HG03045 (cell line): ENCODE measurements at regions not wholly inside any gene's neighbourhood (a gene's known extent, or its start where the extent isn't known, plus 50 kb on each side); places are given as distances from the start of the nearest gene placed in this dataset.

Source experiments
- ATAC-seq: cut with Tn5 transposase; IDR thresholded peaks from one replicate; pipeline ENCODE4 v1.9.1; 2021; ENCODE audit warnings: mild to moderate bottlenecking, moderate library complexity; ENCODE audit not compliant: unreplicated experiment

- no peak for ATAC-seq
These were observed 53.4 kb upstream of the PRKACB start for GRCh38 chr1:84090447-84091245.

GRCh38 chr1:84089867-84090266 is 54.2 kb upstream of the PRKACB start:
- ATAC-seq: no peak

DNA sequence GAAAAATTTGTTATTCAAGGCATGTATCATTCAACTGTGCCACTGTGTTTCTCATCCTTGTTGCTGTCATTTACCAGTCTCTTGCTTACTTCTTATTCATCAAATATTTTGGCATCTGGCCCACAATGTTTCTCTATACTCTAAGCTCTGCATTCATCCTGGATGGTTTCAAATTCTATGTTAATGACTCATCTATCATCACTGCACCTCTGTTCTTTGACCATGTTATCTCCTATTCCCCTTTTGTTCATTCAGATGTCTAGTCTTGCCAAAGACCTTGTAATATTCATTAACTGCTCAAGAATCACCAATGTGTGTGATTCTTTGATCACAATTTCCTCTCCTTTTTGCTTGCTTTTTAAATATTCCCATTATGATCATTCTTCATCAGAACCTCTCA is 54.6 kb upstream of the PRKACB start:
- ATAC-seq: no peak

- ATAC-seq: no peak
These were observed 57.5 kb upstream of the PRKACB start for GRCh38 chr1:84086616-84087015.

DNA sequence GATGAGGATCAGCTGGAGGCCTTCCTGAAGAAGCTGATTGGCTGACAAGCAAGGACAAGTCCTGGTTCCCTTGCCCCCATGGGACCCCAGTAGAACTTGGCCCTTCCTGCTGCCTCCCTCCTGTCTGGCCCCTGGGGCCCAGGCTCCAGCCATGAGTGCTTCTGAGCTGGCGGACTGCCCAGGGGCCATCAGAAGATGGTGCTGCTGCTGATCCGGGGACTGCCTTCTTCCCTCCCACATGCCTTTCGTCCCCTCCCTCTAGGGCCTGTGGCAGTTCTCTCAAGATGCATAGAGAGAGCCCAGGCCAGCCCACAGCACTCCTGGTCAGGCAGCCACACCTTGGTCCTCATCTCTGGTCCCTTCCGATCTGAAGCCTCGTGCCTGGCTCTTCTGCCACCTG is 57.9 kb upstream of the PRKACB start:
- no peak for ATAC-seq

GRCh38 chr1:84083307-84083706 is 60.8 kb upstream of the PRKACB start:
- ATAC-seq: no peak

GRCh38 chr1:84078842-84079202 is 65.2 kb upstream of the PRKACB start:
- ATAC-seq: no peak

- ATAC-seq: peak; percentile 44
These were observed 65.8 kb upstream of the PRKACB start for GRCh38 chr1:84078108-84078841.

GRCh38 chr1:84077476-84078107 is 66.5 kb upstream of the PRKACB start:
- ATAC-seq: peak; percentile 93

DNA sequence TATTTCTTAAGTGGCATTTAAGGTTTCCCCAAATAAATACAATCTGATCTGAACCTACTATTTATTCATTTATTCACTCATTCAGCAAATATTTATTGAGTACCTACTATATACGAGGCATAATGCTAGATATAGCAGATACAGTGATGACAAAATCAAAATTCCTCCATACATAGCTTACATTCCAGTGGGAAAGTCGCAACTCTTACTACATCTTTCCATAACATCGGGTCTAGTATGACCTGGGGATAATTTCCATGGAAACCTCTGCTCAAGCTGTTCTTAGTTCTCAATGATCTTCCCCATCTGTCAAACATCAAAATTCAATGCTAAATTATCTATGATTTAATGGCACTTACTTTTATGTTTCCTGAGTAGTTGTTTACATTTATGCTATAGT is 70.8 kb upstream of the PRKACB start:
- no peak for ATAC-seq

DNA sequence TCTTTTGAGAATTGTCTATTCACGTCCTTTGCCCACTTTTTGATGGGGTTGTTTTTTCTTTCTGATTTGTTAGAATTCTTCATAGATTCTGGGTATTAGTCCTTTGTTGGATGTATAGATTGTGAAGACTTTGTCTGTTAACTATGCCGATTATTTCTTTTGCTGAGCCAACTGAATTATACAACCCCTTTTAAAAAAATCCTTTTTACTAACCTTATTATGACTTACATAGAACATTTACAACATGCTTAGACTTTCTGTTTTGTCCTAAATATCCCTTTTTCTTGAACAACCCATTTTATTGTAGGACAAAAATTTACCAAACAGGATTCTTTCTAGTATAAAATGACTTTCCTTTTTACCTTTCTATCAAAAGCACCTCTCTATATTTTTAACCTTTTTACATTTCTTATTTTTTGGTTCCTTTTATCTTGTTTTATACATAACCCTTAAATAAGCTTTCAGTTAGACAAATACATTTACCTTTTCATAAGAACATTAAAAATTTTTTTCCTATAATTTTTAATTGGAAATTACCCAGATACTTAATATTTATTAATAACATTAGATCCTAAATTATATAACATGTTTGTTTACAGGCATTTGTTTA is 70.4 kb upstream of the TTLL7 start:
- ATAC-seq: no peak

DNA sequence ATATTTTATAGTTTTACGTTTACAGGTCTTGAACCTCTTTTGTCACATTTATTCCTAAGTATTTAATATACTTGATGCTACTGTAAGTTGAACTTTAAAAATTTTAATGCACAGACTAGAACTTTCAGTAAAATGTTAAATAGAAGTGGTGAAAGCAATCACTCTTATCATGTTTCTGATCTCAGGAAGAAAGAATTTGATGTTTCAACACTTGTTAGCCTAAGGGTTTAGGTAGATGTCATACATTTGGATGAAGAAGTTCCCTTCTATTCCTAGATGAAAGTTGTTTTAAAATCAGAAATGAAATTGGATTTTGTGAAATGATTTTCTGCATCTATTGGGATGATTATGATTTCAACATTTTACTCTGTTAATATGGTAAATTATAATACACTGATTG is 63.6 kb upstream of the TTLL7 start:
- no peak for ATAC-seq

DNA sequence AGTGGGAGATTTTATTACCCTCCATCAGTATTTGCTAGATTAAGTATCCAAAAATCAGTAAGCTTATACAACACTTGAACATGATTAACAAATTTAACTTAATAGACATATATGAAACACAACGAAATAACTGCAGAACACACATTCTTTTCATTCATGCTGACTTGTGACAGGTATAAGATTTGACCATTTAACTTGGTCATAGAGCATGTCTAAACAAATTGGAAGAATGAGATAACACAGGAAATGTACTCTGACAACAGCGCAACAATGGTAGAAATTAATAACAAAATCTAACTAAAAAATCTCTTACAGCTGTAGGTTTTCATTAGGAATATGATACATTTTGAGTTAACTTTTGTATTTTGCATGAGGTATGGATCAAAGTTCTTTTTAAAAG is 62.4 kb upstream of the TTLL7 start:
- no peak for ATAC-seq

DNA sequence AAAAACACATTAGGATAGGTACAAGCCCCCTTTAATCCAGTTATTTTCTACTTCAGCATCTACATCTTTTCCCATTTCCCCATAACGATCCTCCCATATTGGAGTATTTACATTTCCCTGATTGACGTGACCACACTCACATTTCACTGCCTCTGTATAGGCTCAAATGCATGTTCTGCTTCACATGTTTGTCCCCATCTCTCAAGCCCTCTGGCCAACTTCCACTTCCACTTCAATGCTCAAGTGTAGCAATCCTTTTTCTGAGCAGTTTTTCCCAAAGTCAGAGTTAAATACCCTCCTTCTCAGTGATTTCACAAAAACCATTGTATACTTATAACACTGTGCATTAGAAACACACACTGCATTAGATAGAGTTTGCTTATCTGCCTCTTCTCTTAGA is 61.8 kb upstream of the TTLL7 start:
- no peak for ATAC-seq

- no peak for ATAC-seq
These were observed 49.9 kb upstream of the TTLL7 start for GRCh38 chr1:84048820-84049219.
